ENCODE measurements at regions not wholly inside any gene's neighbourhood (a gene's known extent, or its start where the extent isn't known, plus 50 kb on each side); places are given as distances from the start of the nearest gene placed in this dataset.

GRCh38 chr3:10746001-10746400 is 70.0 kb upstream of the SLC6A11 start:
- no peak for TF ChIP-seq CTCF (IDR thresholded peaks at IDR 0.05; ENCODE audit: low read length, missing control alignments)

GRCh38 chr3:10746684-10747083 is 69.3 kb upstream of the SLC6A11 start:
- TF ChIP-seq CTCF (IDR thresholded peaks at IDR 0.05; ENCODE audit: low read length, missing control alignments): no peak
- no peak for DNase-seq (ENCODE audit: low read depth)
- no peak overlapping the region for H3K4me3 ChIP-seq (replicated peaks; ENCODE audit: low read depth, low read length)

More at GRCh38 chr3:10746001-10746400, 70.0 kb upstream of the SLC6A11 start:
- no peak overlapping the region for H3K4me3 ChIP-seq (replicated peaks; ENCODE audit: low read depth, low read length)
- no peak for DNase-seq (ENCODE audit: low read depth)

GRCh38 chr3:10747341-10747740 is 68.7 kb upstream of the SLC6A11 start:
- H3K4me3 ChIP-seq (replicated peaks; ENCODE audit: low read depth, low read length): no peak overlapping the region
- no peak for TF ChIP-seq CTCF (IDR thresholded peaks at IDR 0.05; ENCODE audit: low read length, missing control alignments)
- DNase-seq (ENCODE audit: low read depth): no peak

GRCh38 chr3:10748040-10748439 is 68.0 kb upstream of the SLC6A11 start:
- DNase-seq (ENCODE audit: low read depth): no peak
- TF ChIP-seq CTCF (IDR thresholded peaks at IDR 0.05; ENCODE audit: low read length, missing control alignments): no peak
- H3K4me3 ChIP-seq (replicated peaks; ENCODE audit: low read depth, low read length): no peak overlapping the region

- no peak for TF ChIP-seq CTCF (IDR thresholded peaks at IDR 0.05; ENCODE audit: low read length, missing control alignments)
- peak; percentile 56 for DNase-seq (ENCODE audit: low read depth)
- no peak overlapping the region for H3K4me3 ChIP-seq (replicated peaks; ENCODE audit: low read depth, low read length)
These were observed 62.1 kb upstream of the SLC6A11 start for GRCh38 chr3:10753964-10754363.

GRCh38 chr3:10756546-10756945 is 59.5 kb upstream of the SLC6A11 start:
- no peak for DNase-seq (ENCODE audit: low read depth)
- no peak for TF ChIP-seq CTCF (IDR thresholded peaks at IDR 0.05; ENCODE audit: low read length, missing control alignments)
- H3K4me3 ChIP-seq (replicated peaks; ENCODE audit: low read depth, low read length): no peak overlapping the region

- H3K4me3 ChIP-seq (replicated peaks; ENCODE audit: low read depth, low read length): no peak overlapping the region
- DNase-seq (ENCODE audit: low read depth): peak; percentile 47
- TF ChIP-seq CTCF (IDR thresholded peaks at IDR 0.05; ENCODE audit: low read length, missing control alignments): no peak
These were observed 58.8 kb upstream of the SLC6A11 start for GRCh38 chr3:10757021-10757820.

All from fibroblast of pulmonary artery (primary cell).